Esophagus squamous epithelium (tissue), 5 donors: ENCODE measurements at regions not wholly inside any gene's neighbourhood (a gene's known extent, or its start where the extent isn't known, plus 50 kb on each side); places are given as distances from the start of the nearest gene placed in this dataset.
"Not testable (repeated sequence)": the region's sequence is repeated elsewhere in the genome, so short reads cannot be mapped to it uniquely, and the experiment has no call there.

Source experiments
- DNase-seq: peaks from one replicate; lab custom pipeline; 2025; lab: John Stamatoyannopoulos, UW
- H3K27ac ChIP-seq, 4 donors: fragments of 200-600 bp; sonication (generic); one replicate each; pipeline ENCODE4 v1.5.1; 2016 to 2019; ENCODE audit warnings: mild to moderate bottlenecking in 1 of 4
- H3K27me3 ChIP-seq, 4 donors: fragments of 200-600 bp; sonication (generic); 1 replicate in 3 of 4; 2 replicates in 1 of 4; pipeline versions ENCODE4 v1.5.1 to v1.6.0; 2017 to 2021; ENCODE audit warnings: antibody characterized with exemption in 1 of 4
- H3K36me3 ChIP-seq, 3 donors: fragments of 200-600 bp; sonication (generic); one replicate each; pipeline ENCODE4 v1.5.1; 2016 to 2019
- H3K4me1 ChIP-seq, 3 donors: fragments of 200-600 bp; sonication (generic); one replicate each; pipeline ENCODE4 v1.5.1; 2017 to 2019
- H3K4me3 ChIP-seq, 4 donors: fragments of 200-600 bp; sonication (generic); 1 replicate in 3 of 4; 2 replicates in 1 of 4; pipeline ENCODE4 v1.5.1; 2016 to 2019; ENCODE audit warnings: mild to moderate bottlenecking in 2 of 4, moderate library complexity in 1 of 4
- H3K9me3 ChIP-seq, 3 donors: fragments of 200-600 bp; sonication (generic); one replicate each; pipeline ENCODE4 v1.5.1; 2016 to 2019
- CTCF ChIP-seq, 6 experiments: fragments of 450-650 bp in 4 of 6; fragments of 200-600 bp in 2 of 6; sonication (generic) in 2 of 6; IDR thresholded peaks; one replicate each; pipeline ENCODE4 v1.5.1; 2016 to 2019; ENCODE audit warnings: antibody characterized with exemption in 6 of 6, mild to moderate bottlenecking in 4 of 6, moderate library complexity in 4 of 6
- POLR2A ChIP-seq, 4 donors: fragments of 450-650 bp; IDR thresholded peaks; one replicate each; pipeline ENCODE4 v1.6.1; 2017; ENCODE audit warnings: antibody characterized with exemption in 4 of 4, mild to moderate bottlenecking in 4 of 4, moderate library complexity in 3 of 4
- WGBS, 2 donors: methylation state at CpG; one replicate each; pipeline ENCODE4 v1.1.5; 2018; 5-methylcytosine and 5-hydroxymethylcytosine counted together
- intact Hi-C: fragments of 100-400 bp; cut with DNase I; formaldehyde crosslinking; loops from one replicate; pipeline ENCODE4 v1.15.0; 2022
- donor health status: DM: yes; HTN: yes; CAD: no.

GRCh38 chr15:84108728-84109127, 126.8 kb upstream of the GOLGA6L4 start:
- TF ChIP-seq CTCF (IDR thresholded peaks at IDR 0.05) (peak in 2 of 6 experiments; percentile 14 to 21), POLR2A (IDR thresholded peaks at IDR 0.05) (no peak)
- no peak overlapping the region for H3K27ac ChIP-seq
- intact Hi-C loops, result no loop called here
- H3K9me3 ChIP-seq, result no peaks in the 10 kb centered on the region
- no peak overlapping the region for H3K4me3 ChIP-seq
- H3K36me3 ChIP-seq, result no peaks in the 10 kb centered on the region
- WGBS, 2 donors, result 72 to 76% methylated on average over 2 of the region's 2 CpGs
- DNase-seq, result no peak
- no peaks in the 10 kb centered on the region for H3K27me3 ChIP-seq
- peaks cover 0 to 8% (median 0%) of the 10 kb centered on the region in 3 donors for H3K4me1 ChIP-seq

- H3K36me3 ChIP-seq, result no peaks in the 10 kb centered on the region
- peaks cover 0 to 8% (median 0%) of the 10 kb centered on the region in 3 donors for H3K4me1 ChIP-seq
- WGBS, 2 donors, result 56 to 60% methylated on average over 2 of the region's 2 CpGs
- intact Hi-C loops, result no loop called here
- H3K9me3 ChIP-seq, result no peaks in the 10 kb centered on the region
- no peaks in the 10 kb centered on the region for H3K27me3 ChIP-seq
- no peak overlapping the region for H3K27ac ChIP-seq
- no peak for TF ChIP-seq CTCF (IDR thresholded peaks at IDR 0.05)
- TF ChIP-seq POLR2A (IDR thresholded peaks at IDR 0.05), result no peak
- no peak for DNase-seq
- no peak overlapping the region for H3K4me3 ChIP-seq
Observed at GRCh38 chr15:84111575-84111974, 124.0 kb upstream of the GOLGA6L4 start.

DNA sequence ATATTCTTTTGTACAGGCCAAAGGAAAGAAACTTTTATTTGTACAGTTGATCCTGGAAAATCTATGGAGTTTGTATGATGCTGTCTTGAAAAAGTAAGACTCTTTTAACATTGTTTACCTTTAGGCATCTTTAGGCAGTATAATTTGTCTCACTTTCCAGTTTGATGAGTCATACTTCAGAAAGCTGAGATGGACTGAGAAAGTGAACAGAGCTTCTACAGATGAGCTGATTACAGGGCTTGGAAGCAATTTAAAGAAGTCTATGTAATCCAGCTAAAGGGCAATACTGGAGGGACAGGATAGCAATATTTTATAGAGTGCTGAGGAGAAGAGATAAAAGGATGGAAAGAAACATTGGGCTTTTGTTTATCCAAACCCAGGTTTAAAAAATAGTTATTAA, 123.5 kb upstream of the GOLGA6L4 start:
- Histone ChIP-seq H3K27me3 (no peaks in the 10 kb centered on the region), H3K4me1 (peaks cover 0 to 8% (median 0%) of the 10 kb centered on the region in 3 donors), H3K36me3 (no peaks in the 10 kb centered on the region), H3K4me3 (no peak overlapping the region), H3K9me3 (no peaks in the 10 kb centered on the region), H3K27ac (no peak overlapping the region)
- intact Hi-C loops, result no loop called here
- TF ChIP-seq POLR2A (IDR thresholded peaks at IDR 0.05) (no peak), CTCF (IDR thresholded peaks at IDR 0.05) (no peak)
- no peak for DNase-seq

DNA sequence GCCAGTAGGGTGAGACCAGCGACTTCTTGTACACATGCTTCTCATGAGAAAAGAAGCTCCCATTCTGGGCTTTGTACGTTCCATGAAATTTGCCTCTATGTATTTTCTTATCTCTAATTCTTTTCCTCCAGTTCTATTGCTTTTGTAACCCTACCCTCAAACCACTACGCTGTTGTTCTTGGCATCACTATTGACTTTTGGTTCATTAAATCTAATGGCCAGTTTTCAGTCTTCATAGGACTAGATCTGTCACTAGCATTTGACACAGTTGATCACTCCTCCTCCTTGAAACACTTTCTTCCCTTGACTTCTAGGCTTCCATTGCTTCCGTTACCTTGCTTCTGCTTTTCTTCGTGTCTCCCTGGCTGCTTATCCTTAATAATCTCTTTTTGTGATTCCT, 121.7 kb upstream of the GOLGA6L4 start:
- no peak for DNase-seq

DNA sequence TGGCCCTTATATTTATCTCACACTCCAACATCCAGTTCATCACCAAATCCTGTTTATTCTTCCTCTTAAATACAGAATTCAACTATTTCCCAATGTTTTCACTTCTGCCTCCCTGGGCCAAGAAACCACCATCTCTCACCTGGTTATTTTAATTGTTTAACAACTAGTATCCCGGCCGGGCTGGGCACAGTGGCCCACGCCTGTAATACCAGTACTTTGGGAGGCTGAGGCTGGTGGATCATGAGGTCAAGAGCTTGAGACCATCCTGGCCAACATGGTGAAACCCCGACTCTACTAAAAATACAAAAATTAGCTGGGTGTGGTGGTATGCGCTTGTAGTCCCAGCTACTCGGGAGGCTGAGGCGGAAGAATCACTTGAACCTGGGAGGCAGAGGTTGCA, 120.9 kb upstream of the GOLGA6L4 start:
- intact Hi-C loops, H3K36me3 ChIP-seq, H3K27me3 ChIP-seq, H3K4me1 ChIP-seq, DNase-seq, H3K27ac ChIP-seq, H3K9me3 ChIP-seq, H3K4me3 ChIP-seq: not testable (repeated sequence)
- 95 to 98% methylated on average over 6 of the region's 7 CpGs for WGBS, 2 donors

More for the DNA sequence above, 121.7 kb upstream of the GOLGA6L4 start:
- 90 to 93% methylated on average over 5 of the region's 5 CpGs for WGBS, 2 donors
- no peak for TF ChIP-seq CTCF (IDR thresholded peaks at IDR 0.05)
- TF ChIP-seq POLR2A (IDR thresholded peaks at IDR 0.05), result no peak
- Histone ChIP-seq H3K36me3 (no peaks in the 10 kb centered on the region), H3K4me1 (peaks cover 0 to 8% (median 0%) of the 10 kb centered on the region in 3 donors), H3K27me3 (no peaks in the 10 kb centered on the region), H3K4me3 (no peak overlapping the region), H3K9me3 (no peaks in the 10 kb centered on the region), H3K27ac (no peak overlapping the region)
- intact Hi-C loops, result no loop called here

- H3K27me3 ChIP-seq, H3K36me3 ChIP-seq, H3K9me3 ChIP-seq, H3K27ac ChIP-seq, intact Hi-C loops, H3K4me3 ChIP-seq, DNase-seq, H3K4me1 ChIP-seq: not testable (repeated sequence)
- peak in 1 of 6 experiments; percentile 8 for TF ChIP-seq CTCF (IDR thresholded peaks at IDR 0.05)
- WGBS, 2 donors, result 64 to 71% methylated on average over 1 of the region's 1 CpG
Observed at GRCh38 chr15:84119351-84119750, 116.2 kb upstream of the GOLGA6L4 start.

DNA sequence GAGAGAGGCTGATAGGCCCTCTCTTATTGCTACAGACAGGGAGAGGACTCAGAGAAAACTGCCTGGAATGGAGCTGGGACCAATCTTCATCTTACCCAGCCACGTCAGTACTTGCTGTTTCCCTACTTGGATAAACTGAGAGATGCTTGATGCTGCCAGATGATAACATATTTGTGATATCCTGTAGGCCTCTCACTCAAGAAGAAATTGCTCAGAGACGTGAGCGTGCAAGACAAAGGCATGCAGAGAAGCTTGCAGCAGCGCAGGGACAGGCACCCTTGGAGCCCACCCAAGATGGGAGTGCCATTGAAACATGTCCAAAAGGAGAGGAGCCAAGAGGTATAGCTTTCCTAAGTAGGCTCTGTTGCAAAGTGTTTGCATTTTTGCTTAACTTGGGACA, 114.7 kb upstream of the GOLGA6L4 start:
- DNase-seq, H3K36me3 ChIP-seq, H3K9me3 ChIP-seq, H3K4me3 ChIP-seq, H3K4me1 ChIP-seq, H3K27ac ChIP-seq, H3K27me3 ChIP-seq, intact Hi-C loops: not testable (repeated sequence)
- 27 to 32% methylated on average over 4 of the region's 4 CpGs for WGBS, 2 donors

DNA sequence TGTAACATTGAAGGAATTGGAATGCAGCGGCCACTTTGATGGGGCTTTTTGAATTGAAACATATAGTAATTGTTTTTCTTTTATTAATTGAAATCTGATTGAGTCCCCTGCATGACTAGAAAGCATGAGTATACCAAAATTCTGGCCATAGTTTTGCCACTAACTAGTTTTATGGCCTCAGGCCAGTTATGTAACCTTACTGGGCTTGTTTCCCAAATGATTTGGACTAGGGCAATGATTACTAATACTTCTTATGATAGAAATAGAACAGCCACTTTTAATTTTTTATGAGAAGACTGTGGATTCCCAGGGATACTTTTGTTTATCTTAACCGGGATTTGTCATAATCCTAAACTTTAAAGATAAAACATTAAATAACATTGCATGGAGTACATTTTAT, 106.9 kb upstream of the GOLGA6L4 start:
- WGBS, 2 donors, result 60 to 63% methylated on average over 2 of the region's 2 CpGs
- H3K9me3 ChIP-seq, DNase-seq, H3K4me1 ChIP-seq, intact Hi-C loops, H3K27me3 ChIP-seq, H3K4me3 ChIP-seq, H3K36me3 ChIP-seq, H3K27ac ChIP-seq: not testable (repeated sequence)
